ENCODE measurements at regions not wholly inside any gene's neighbourhood (a gene's known extent, or its start where the extent isn't known, plus 50 kb on each side); places are given as distances from the start of the nearest gene placed in this dataset.

- no peak for TF ChIP-seq ARNTL (CRISPR knock-in tag; IDR thresholded peaks at IDR 0.05; ENCODE audit: borderline replicate concordance, low read depth)
- no peak for TF ChIP-seq ZNF8 (CRISPR knock-in tag; IDR thresholded peaks at IDR 0.05)
- TF ChIP-seq CREB5 (CRISPR knock-in tag; IDR thresholded peaks at IDR 0.05; ENCODE audit: low read depth): no peak
- TF ChIP-seq BACH2 (CRISPR knock-in tag; IDR thresholded peaks at IDR 0.05; ENCODE audit: borderline replicate concordance): no peak
- no peak for TF ChIP-seq PATZ1 (CRISPR knock-in tag; IDR thresholded peaks at IDR 0.05; ENCODE audit: borderline replicate concordance)
- TF ChIP-seq, protein P1, sequence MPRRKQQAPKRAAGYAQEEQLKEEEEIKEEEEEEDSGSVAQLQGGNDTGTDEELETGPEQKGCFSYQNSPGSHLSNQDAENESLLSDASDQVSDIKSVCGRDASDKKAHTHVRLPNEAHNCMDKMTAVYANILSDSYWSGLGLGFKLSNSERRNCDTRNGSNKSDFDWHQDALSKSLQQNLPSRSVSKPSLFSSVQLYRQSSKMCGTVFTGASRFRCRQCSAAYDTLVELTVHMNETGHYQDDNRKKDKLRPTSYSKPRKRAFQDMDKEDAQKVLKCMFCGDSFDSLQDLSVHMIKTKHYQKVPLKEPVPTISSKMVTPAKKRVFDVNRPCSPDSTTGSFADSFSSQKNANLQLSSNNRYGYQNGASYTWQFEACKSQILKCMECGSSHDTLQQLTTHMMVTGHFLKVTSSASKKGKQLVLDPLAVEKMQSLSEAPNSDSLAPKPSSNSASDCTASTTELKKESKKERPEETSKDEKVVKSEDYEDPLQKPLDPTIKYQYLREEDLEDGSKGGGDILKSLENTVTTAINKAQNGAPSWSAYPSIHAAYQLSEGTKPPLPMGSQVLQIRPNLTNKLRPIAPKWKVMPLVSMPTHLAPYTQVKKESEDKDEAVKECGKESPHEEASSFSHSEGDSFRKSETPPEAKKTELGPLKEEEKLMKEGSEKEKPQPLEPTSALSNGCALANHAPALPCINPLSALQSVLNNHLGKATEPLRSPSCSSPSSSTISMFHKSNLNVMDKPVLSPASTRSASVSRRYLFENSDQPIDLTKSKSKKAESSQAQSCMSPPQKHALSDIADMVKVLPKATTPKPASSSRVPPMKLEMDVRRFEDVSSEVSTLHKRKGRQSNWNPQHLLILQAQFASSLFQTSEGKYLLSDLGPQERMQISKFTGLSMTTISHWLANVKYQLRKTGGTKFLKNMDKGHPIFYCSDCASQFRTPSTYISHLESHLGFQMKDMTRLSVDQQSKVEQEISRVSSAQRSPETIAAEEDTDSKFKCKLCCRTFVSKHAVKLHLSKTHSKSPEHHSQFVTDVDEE (CRISPR knock-in tag; IDR thresholded peaks at IDR 0.05): no peak
- TF ChIP-seq GLIS3 (CRISPR knock-in tag; IDR thresholded peaks at IDR 0.05): no peak
- TF ChIP-seq RARB (CRISPR knock-in tag; IDR thresholded peaks at IDR 0.05): no peak
Measured at GRCh38 chr1:204763773-204764427, 78.4 kb upstream of the LRRN2 start.
